Caco-2 (cell line): ENCODE measurements at regions not wholly inside any gene's neighbourhood (a gene's known extent, or its start where the extent isn't known, plus 50 kb on each side); places are given as distances from the start of the nearest gene placed in this dataset.
"Not testable (repeated sequence)": the region's sequence is repeated elsewhere in the genome, so short reads cannot be mapped to it uniquely, and the experiment has no call there.

Experiments
- BruUV-seq: library from RNA; stranded (reverse); fragments of 400-500 nt; replicated peaks from 2 replicates; lab custom pipeline; 2021; lab: Mats Ljungman, UMichigan
- CTCF ChIA-PET: fragments of 300-600 bp; sonication (Branson Sonifier 250); formaldehyde crosslinking; loops from one replicate; lab custom pipeline; 2022; ENCODE audit warnings: antibody characterized with exemption; lab: Charles Lee
- POLR2A ChIA-PET: fragments of 300-600 bp; sonication (Branson Sonifier 250); formaldehyde crosslinking; loops from one replicate; lab custom pipeline; 2022; ENCODE audit warnings: antibody characterized with exemption; lab: Charles Lee
- DNase-seq, 2 experiments: peaks; one replicate each; pipeline versions ENCODE4 v3.0.0 to v3.0.0-alpha.2; 2020 to 2022
- H3K27me3 ChIP-seq: replicated peaks from 2 replicates; pipeline ENCODE4 v1.6.0; 2011; ENCODE audit warnings: low read length; ENCODE audit not compliant: control insufficient read depth, insufficient read depth
- H3K36me3 ChIP-seq: 2 replicates; pipeline ENCODE4 v1.5.1; 2011; ENCODE audit warnings: low read length; ENCODE audit not compliant: control insufficient read depth, insufficient read depth
- H3K4me1 ChIP-seq: fragments of 250-450 bp; sonication (Bioruptor Pico); 2 replicates; pipeline ENCODE4 v1.5.1; 2020; ENCODE audit warnings: mild to moderate bottlenecking
- H3K4me3 ChIP-seq: 2 replicates; pipeline ENCODE4 v1.5.1; 2011; ENCODE audit warnings: low read depth, mild to moderate bottlenecking, control low read depth, low read length
- H3K9me3 ChIP-seq: fragments of 250-450 bp; sonication (Bioruptor Pico); 2 replicates; pipeline ENCODE4 v1.5.1; 2020; ENCODE audit warnings: mild to moderate bottlenecking, moderate library complexity
- H3K27ac Mint-ChIP-seq: one replicate; pipeline ENCODE4 v1.8.0; 2022; ENCODE audit warnings: mixed read lengths; ENCODE audit not compliant: unreplicated experiment
- H3K27me3 Mint-ChIP-seq: one replicate; pipeline ENCODE4 v1.8.0; 2022; ENCODE audit warnings: mixed read lengths; ENCODE audit not compliant: insufficient read depth, unreplicated experiment
- H3K36me3 Mint-ChIP-seq: one replicate; pipeline ENCODE4 v1.8.0; 2022; ENCODE audit warnings: mild to moderate bottlenecking, mixed read lengths; ENCODE audit not compliant: insufficient read depth, unreplicated experiment
- H3K4me1 Mint-ChIP-seq: one replicate; pipeline ENCODE4 v1.8.0; 2022; ENCODE audit warnings: low read depth, mixed read lengths; ENCODE audit not compliant: unreplicated experiment
- H3K4me3 Mint-ChIP-seq: one replicate; pipeline ENCODE4 v1.8.0; 2022; ENCODE audit warnings: mild to moderate bottlenecking, moderate library complexity, mixed read lengths; ENCODE audit not compliant: unreplicated experiment
- H3K9me3 Mint-ChIP-seq: one replicate; pipeline ENCODE4 v1.8.0; 2022; ENCODE audit warnings: mixed read lengths; ENCODE audit not compliant: unreplicated experiment
- CTCF ChIP-seq, 2 experiments: fragments of 200-600 bp in 1 of 2; IDR thresholded peaks; 1 replicate in 1 of 2; 2 replicates in 1 of 2; pipeline versions ENCODE4 v1.5.1 to v1.8.0; 2011 to 2022; ENCODE audit warnings: antibody characterized with exemption in 1 of 2, control low read depth in 1 of 2, inconsistent platforms in 1 of 2, low read depth in 1 of 2, low read length in 1 of 2, mild to moderate bottlenecking in 1 of 2, moderate library complexity in 1 of 2; ENCODE audit not compliant: insufficient read depth in 1 of 2, severe bottlenecking in 1 of 2, unreplicated experiment in 1 of 2
- intact Hi-C: fragments of 100-400 bp; cut with micrococcal nuclease; formaldehyde crosslinking; loops from one replicate; pipeline ENCODE4 v1.10.0; 2022; ENCODE audit not compliant: unreplicated experiment

- CTCF ChIA-PET, result interaction anchor here (0.6 kb wide), 1 partner anchor 216 kb away, joined by 3 read pairs; no protein-coding TSS in a partner anchor
- H3K4me3 ChIP-seq, result no peak overlapping the region
- Mint-ChIP-seq H3K36me3 (no peaks in the 10 kb centered on the region), H3K4me3 (no peak overlapping the region), H3K27ac (no peak overlapping the region), H3K9me3 (no peaks in the 10 kb centered on the region), H3K4me1 (no peaks in the 10 kb centered on the region), H3K27me3 (peaks cover 37% of the 10 kb centered on the region)
- H3K9me3 ChIP-seq, result no peaks in the 10 kb centered on the region
- no peaks in the 10 kb centered on the region for H3K27me3 ChIP-seq
- BruUV-seq, result no TSS peak
- TF ChIP-seq CTCF (IDR thresholded peaks at IDR 0.05; ENCODE audit: insufficient read depth in 1 of 2, low read depth in 1 of 2, low read length in 1 of 2, severe bottlenecking in 1 of 2, unreplicated experiment in 1 of 2), result no peak
- H3K36me3 ChIP-seq, result no peaks in the 10 kb centered on the region
- no peaks in the 10 kb centered on the region for H3K4me1 ChIP-seq
- no peak for DNase-seq
- POLR2A ChIA-PET, result no interaction called here
- intact Hi-C loops, result no loop called here
These were observed 102.7 kb upstream of the PRSS1 start for GRCh38 chr7:142646386-142647140.

GRCh38 chr7:142645777-142646176, 103.5 kb upstream of the PRSS1 start:
- ChIA-PET POLR2A (no interaction called here), CTCF (interaction anchor here (0.6 kb wide), 1 partner anchor 217 kb away, joined by 3 read pairs; no protein-coding TSS in a partner anchor)
- Mint-ChIP-seq H3K4me3 (no peak overlapping the region), H3K9me3 (no peaks in the 10 kb centered on the region), H3K36me3 (no peaks in the 10 kb centered on the region), H3K27ac (no peak overlapping the region), H3K4me1 (no peaks in the 10 kb centered on the region), H3K27me3 (peaks cover 37% of the 10 kb centered on the region)
- no peaks in the 10 kb centered on the region for H3K27me3 ChIP-seq
- BruUV-seq, result no TSS peak
- TF ChIP-seq CTCF (IDR thresholded peaks at IDR 0.05; ENCODE audit: insufficient read depth in 1 of 2, low read depth in 1 of 2, low read length in 1 of 2, severe bottlenecking in 1 of 2, unreplicated experiment in 1 of 2), result no peak
- DNase-seq, result no peak
- no peaks in the 10 kb centered on the region for H3K4me1 ChIP-seq
- H3K36me3 ChIP-seq, result no peaks in the 10 kb centered on the region
- intact Hi-C loops, result no loop called here
- H3K4me3 ChIP-seq, result no peak overlapping the region
- no peaks in the 10 kb centered on the region for H3K9me3 ChIP-seq

GRCh38 chr7:142642316-142642715, 107.0 kb upstream of the PRSS1 start:
- Histone ChIP-seq H3K9me3 (no peaks in the 10 kb centered on the region), H3K4me3 (no peak overlapping the region), H3K36me3 (no peaks in the 10 kb centered on the region), H3K4me1 (no peaks in the 10 kb centered on the region), H3K27me3 (no peaks in the 10 kb centered on the region)
- TF ChIP-seq CTCF (IDR thresholded peaks at IDR 0.05; ENCODE audit: insufficient read depth in 1 of 2, low read depth in 1 of 2, low read length in 1 of 2, severe bottlenecking in 1 of 2, unreplicated experiment in 1 of 2), result no peak
- no peak for DNase-seq
- Mint-ChIP-seq H3K4me3 (no peak overlapping the region), H3K27ac (no peak overlapping the region), H3K36me3 (no peaks in the 10 kb centered on the region), H3K9me3 (no peaks in the 10 kb centered on the region), H3K27me3 (peaks cover 29% of the 10 kb centered on the region), H3K4me1 (no peaks in the 10 kb centered on the region)
- ChIA-PET CTCF (interaction anchor here (0.7 kb wide), 1 partner anchor 247 kb away, joined by 3 read pairs; no protein-coding TSS in a partner anchor), POLR2A (no interaction called here)
- intact Hi-C loops, result no loop called here
- no TSS peak for BruUV-seq

GRCh38 chr7:142641252-142641651, 108.0 kb upstream of the PRSS1 start:
- BruUV-seq, H3K27ac Mint-ChIP-seq, H3K36me3 ChIP-seq, H3K4me1 ChIP-seq, H3K27me3 ChIP-seq, H3K4me3 ChIP-seq, H3K4me1 Mint-ChIP-seq, CTCF ChIA-PET, H3K9me3 Mint-ChIP-seq, H3K9me3 ChIP-seq, H3K36me3 Mint-ChIP-seq, intact Hi-C loops, POLR2A ChIA-PET, DNase-seq, H3K4me3 Mint-ChIP-seq: not testable (repeated sequence)
- peaks cover 29% of the 10 kb centered on the region for H3K27me3 Mint-ChIP-seq
